Activated naive CD8-positive, alpha-beta T cell treated with anti-CD3 and anti-CD28 coated beads, Interleukin-2, amount 50 U/mL, for 24 hours (primary cell): ENCODE measurements at regions not wholly inside any gene's neighbourhood (a gene's known extent, or its start where the extent isn't known, plus 50 kb on each side); places are given as distances from the start of the nearest gene placed in this dataset.

Experiments
- ATAC-seq: fragments of 150-1000 bp; cut with Tn5 transposase; one replicate; pipeline ENCODE4 v1.10.0; 2021
- DNase-seq: peaks from one replicate; pipeline ENCODE4 v3.0.0; 2021
- H3K27ac Mint-ChIP-seq: one replicate; pipeline ENCODE4 v1.8.0; 2021; ENCODE audit warnings: mild to moderate bottlenecking, mixed read lengths
- H3K27me3 Mint-ChIP-seq: one replicate; pipeline ENCODE4 v1.8.0; 2021; ENCODE audit warnings: mixed read lengths
- H3K36me3 Mint-ChIP-seq: one replicate; pipeline ENCODE4 v1.8.0; 2021; ENCODE audit warnings: low read depth, mixed read lengths
- H3K4me1 Mint-ChIP-seq: one replicate; pipeline ENCODE4 v1.8.0; 2021; ENCODE audit warnings: mixed read lengths
- H3K4me3 Mint-ChIP-seq: one replicate; pipeline ENCODE4 v1.8.0; 2021; ENCODE audit warnings: mild to moderate bottlenecking, moderate library complexity, mixed read lengths
- H3K9me3 Mint-ChIP-seq: one replicate; pipeline ENCODE4 v1.8.0; 2021; ENCODE audit warnings: mixed read lengths

DNA sequence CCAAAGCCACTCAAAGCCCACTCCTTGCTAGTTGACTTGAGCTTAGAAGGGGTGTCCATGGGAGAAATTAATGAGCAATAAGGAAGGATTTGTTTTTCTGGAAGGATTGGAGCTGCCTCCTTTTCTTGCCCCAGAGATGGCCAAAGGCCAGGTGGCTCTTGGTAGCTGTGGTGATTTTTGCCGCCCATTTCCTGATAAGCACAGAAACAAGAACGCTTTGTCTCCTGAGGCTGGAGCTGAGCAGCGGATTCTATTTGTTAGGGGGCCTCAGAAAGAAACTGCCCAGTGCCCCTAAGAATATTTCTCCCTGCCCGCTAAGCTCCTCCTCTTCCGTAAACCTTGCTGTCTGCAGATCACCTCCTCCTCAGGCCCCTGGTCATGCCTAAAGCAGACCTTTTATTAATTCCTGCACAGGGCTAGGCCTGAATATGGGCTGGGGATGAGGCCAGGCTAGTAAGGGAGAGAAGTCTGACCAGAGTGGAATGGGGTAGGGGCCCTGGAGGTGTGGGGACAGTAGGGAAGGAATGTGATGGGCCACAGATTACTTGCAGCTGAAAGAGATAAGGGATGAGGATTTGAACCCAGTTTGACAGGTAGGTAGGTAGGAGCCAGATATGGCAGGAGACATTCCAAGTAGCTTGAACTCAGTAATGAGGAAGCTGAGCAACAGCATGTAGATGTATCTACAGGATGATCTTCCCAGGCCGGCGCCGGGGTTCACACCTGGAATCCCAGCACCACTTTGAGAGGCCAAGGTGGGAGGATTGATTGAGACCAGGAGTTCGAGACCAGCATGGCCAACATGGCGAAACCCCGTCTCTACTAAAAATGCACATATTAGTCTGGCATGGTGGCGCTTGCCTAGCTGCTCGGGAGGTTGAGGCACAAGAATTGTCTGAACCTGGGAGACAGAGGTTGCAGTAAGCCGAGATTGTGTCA lies 71.2 kb upstream of the NAA20 start:
- no peak for ATAC-seq

DNA sequence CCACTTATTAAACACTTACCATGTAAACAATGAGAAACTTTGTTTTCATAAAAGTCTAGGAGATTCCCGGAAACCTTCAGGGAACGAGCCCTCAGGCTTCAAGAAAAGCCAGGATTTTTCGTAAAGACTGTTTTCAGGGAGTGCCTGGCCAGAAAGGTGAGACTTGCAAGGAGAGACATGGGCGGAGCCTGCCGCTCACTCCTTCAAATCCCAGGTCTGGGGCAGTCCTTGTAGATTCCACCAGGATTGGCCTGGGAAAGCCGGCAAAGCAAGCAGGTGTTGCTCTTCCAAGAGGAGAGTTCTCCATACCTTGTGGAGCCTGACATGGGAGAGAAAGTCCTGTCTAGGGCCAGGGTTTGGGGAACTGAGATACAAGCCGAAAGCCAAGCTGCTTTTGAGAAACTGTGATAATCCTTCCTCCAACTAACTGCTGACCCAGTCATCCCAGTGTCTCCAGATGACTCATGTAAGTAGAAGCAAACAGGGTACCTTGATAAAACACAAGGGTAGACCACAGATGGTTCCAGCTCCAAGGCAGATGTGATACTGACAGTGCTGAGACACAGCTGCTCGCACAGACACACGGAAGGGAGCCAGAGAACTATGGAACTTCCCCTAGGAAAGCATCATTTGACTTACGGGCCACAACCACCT lies 69.4 kb upstream of the NAA20 start:
- no peaks in the 10 kb centered on the region for H3K9me3 Mint-ChIP-seq
- peak; percentile 42 for ATAC-seq
- H3K4me3 Mint-ChIP-seq: no peak overlapping the region
- no peak overlapping the region for H3K27ac Mint-ChIP-seq
- H3K4me1 Mint-ChIP-seq: peaks cover 24% of the 10 kb centered on the region
- DNase-seq: no peak
- H3K36me3 Mint-ChIP-seq: no peaks in the 10 kb centered on the region
- peaks cover 11% of the 10 kb centered on the region for H3K27me3 Mint-ChIP-seq

More for the DNA sequence above, 71.2 kb upstream of the NAA20 start:
- Mint-ChIP-seq H3K36me3 (no peaks in the 10 kb centered on the region), H3K27ac (no peak overlapping the region), H3K4me1 (peaks cover 21% of the 10 kb centered on the region), H3K9me3 (no peaks in the 10 kb centered on the region), H3K4me3 (no peak overlapping the region), H3K27me3 (peaks cover 16% of the 10 kb centered on the region)
- DNase-seq: no peak

DNA sequence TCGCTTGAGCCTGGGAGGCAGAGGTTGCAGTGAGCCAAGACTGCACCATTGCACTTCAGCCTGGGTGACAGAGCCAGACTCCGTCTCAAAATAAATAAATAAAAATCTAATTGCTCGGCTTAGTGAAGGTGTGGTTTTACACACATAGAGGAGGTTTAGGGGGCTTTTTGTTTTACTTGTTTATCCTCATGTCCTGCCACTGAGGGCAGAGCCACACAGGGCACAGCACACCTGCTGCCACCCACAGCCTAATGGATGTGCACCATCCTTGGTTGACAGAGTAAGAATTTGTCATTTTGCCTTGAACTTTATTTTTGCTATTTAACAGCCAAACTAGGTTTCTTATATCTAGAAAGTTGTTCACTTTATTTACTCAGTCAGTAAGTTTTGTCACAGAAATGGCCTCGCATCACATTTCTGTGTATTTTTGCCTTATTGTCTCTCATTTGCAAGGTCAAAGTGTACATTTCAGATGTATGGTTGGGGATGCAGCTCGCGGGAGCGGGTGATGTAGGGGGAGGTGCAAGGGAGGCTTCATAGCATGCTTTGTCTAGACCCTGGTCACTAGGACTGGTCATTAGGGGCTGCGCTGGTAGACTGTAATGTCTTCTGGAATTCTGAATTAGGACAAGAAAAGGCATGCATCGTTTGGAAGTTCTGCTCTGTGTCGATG lies 67.8 kb upstream of the NAA20 start:
- no peak overlapping the region for H3K4me3 Mint-ChIP-seq

DNA sequence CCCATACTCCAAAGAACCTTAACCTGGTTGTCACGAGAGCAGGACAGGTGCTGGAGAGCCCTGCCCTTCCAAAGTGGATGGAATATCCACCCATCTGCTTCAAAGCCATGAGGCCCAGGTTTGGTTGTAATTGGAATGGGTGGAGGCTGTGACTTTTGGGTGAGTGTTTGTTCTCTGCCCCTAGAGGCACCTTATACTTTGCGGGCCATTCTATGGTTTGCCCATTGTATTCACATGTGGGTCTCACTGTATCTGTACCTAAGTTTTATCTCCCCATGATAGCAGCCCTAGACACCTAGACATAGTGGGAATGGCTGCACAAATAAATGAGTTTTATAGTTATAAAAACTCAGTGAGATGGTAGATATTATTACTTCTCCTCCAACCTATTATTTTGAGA lies 67.1 kb upstream of the NAA20 start:
- Mint-ChIP-seq H3K9me3 (no peaks in the 10 kb centered on the region), H3K27me3 (peaks cover 8% of the 10 kb centered on the region), H3K4me1 (peaks cover 16% of the 10 kb centered on the region), H3K4me3 (no peak overlapping the region), H3K27ac (no peak overlapping the region), H3K36me3 (no peaks in the 10 kb centered on the region)
- ATAC-seq (no peak), DNase-seq (no peak)

More for the DNA sequence above, 67.8 kb upstream of the NAA20 start:
- Mint-ChIP-seq H3K36me3 (no peaks in the 10 kb centered on the region), H3K27me3 (peaks cover 8% of the 10 kb centered on the region), H3K27ac (no peak overlapping the region), H3K9me3 (no peaks in the 10 kb centered on the region), H3K4me1 (peaks cover 23% of the 10 kb centered on the region)
- DNase-seq: no peak
- ATAC-seq: no peak

DNA sequence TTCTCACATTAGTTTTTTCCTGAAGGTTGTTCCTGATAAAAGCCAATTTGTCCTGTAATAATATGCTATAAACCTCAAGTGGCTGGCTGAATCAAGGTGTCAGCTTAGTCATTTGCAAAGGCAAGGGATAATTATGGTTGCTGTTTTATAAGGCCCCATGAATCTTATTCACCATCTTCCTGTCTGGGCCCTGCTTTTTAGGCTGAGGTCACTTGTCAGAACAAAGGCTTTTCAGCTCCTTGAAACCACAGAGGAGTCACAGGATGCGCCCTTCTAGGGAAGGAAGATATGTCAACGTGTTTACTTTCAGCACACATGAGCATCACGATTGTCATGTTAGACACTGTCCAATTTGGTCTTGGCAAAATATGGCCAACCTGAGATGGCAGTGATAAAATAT lies 64.8 kb upstream of the NAA20 start:
- no peak overlapping the region for H3K4me3 Mint-ChIP-seq
- no peaks in the 10 kb centered on the region for H3K27me3 Mint-ChIP-seq
- H3K9me3 Mint-ChIP-seq: no peaks in the 10 kb centered on the region
- DNase-seq (no peak), ATAC-seq (peak; percentile 31)
- peaks cover 8% of the 10 kb centered on the region for H3K4me1 Mint-ChIP-seq
- no peaks in the 10 kb centered on the region for H3K36me3 Mint-ChIP-seq
- no peak overlapping the region for H3K27ac Mint-ChIP-seq

DNA sequence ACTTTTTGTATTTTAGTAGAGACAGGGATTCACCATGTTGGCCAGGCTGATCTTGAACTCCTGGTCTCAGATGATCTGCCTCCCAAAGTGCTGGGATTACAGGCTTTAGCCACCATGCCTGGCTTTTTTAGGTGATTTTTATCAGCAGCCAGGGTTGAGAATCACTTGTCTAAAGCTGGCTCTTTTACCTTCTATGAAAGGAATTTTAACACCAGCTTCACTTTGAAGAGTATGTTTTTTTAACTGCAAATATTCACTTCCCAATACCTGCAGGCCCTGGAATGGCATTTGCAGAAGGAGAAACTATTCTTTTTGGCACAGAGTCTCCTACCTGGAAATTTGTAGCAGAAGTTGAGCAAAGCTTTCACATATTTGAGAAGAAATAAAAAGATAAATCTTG lies 63.6 kb upstream of the NAA20 start:
- H3K4me3 Mint-ChIP-seq: no peak overlapping the region
- DNase-seq: no peak
- no peaks in the 10 kb centered on the region for H3K27me3 Mint-ChIP-seq
- H3K9me3 Mint-ChIP-seq: no peaks in the 10 kb centered on the region
- peaks cover 6% of the 10 kb centered on the region for H3K4me1 Mint-ChIP-seq
- H3K27ac Mint-ChIP-seq: no peak overlapping the region
- ATAC-seq: no peak
- H3K36me3 Mint-ChIP-seq: no peaks in the 10 kb centered on the region

DNA sequence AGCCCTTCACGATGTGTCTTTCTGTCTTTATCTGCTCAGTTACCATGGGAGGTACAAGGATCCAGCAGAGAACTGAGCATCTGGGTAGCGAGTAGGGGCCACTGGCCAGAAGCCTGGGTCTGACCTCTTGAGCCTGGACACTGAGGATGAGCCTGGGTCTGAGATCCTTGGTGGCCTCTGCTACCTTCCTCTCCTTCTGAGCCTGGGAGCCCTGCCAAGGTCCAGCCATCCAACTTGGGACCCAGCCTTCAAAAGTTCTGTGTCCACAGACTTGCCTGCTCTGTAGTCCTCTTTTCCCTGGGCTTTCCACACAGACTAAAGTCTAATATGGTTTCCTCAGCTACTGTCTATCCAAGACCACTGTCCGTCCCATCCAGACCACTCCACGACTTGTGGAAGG lies 60.2 kb upstream of the NAA20 start:
- peaks cover 6% of the 10 kb centered on the region for H3K4me1 Mint-ChIP-seq
- no peak overlapping the region for H3K4me3 Mint-ChIP-seq
- no peaks in the 10 kb centered on the region for H3K27me3 Mint-ChIP-seq
- H3K9me3 Mint-ChIP-seq: no peaks in the 10 kb centered on the region
- no peaks in the 10 kb centered on the region for H3K36me3 Mint-ChIP-seq
- DNase-seq (no peak), ATAC-seq (no peak)
- H3K27ac Mint-ChIP-seq: no peak overlapping the region

DNA sequence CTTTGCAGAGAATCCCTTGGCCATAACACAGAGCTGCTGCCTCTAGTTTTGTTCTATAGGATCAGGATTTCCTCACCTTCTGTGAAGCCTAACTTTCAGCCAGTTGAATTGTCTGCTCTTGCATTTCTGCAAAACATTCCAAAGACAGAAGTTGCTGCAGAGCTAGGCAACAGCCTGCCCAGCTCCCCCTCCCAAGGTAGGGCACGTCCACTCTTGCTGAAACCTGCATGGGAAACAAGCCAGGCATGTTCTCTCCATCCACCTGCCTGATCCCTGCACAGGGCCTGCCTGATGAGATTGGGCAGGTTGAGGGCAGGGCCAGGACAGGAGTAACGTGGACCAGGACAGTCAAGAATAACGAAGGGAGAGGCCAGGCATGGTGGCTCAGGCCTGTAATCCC lies 58.9 kb upstream of the NAA20 start:
- no peaks in the 10 kb centered on the region for H3K27me3 Mint-ChIP-seq
- H3K4me3 Mint-ChIP-seq: no peak overlapping the region
- H3K36me3 Mint-ChIP-seq: no peaks in the 10 kb centered on the region
- H3K4me1 Mint-ChIP-seq: no peaks in the 10 kb centered on the region
- H3K9me3 Mint-ChIP-seq: no peaks in the 10 kb centered on the region
- ATAC-seq (no peak), DNase-seq (no peak)
- H3K27ac Mint-ChIP-seq: no peak overlapping the region

DNA sequence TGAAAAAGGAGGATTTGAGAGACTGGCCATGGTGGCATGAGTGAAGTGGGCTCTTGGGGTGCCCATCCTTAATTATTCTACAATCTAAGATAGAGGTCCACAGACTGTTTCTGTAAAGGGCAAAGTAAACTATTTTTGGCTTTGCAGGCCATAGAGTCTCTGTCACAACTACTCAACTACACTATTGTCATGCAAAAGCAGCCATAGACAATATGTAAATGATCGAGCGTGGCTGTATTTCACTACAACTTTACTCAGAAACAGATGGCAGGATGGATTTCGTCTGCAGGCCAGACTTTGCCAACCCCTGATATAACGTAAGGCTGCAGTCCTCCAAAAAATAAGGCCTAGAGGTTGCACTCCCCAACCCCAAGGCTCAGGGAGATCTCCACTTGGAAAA lies 58.2 kb upstream of the NAA20 start:
- Mint-ChIP-seq H3K27ac (no peak overlapping the region), H3K4me1 (no peaks in the 10 kb centered on the region), H3K4me3 (no peak overlapping the region), H3K27me3 (no peaks in the 10 kb centered on the region), H3K36me3 (no peaks in the 10 kb centered on the region), H3K9me3 (no peaks in the 10 kb centered on the region)
- no peak for ATAC-seq
- DNase-seq: no peak

DNA sequence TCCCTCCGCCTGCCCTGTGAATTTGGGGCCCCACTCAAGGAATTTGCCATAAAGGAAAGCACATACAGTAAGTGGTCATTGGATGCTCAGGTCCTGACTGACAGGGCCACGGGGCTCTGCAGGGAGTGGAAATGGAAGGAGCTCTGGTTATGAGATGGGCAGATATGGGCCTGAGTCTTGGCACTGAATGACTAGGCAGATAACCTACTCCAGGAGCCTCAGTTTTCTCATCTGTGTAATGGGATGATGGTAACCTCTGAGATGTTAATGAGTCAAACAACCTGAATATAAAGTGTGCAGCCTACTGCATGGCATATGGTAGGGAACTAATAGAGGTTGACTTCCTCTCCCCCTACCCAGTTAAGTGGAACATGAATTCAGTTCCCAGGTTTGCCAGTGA lies 56.4 kb upstream of the NAA20 start:
- ATAC-seq: no peak
- no peak for DNase-seq
- Mint-ChIP-seq H3K27me3 (no peaks in the 10 kb centered on the region), H3K36me3 (no peaks in the 10 kb centered on the region), H3K27ac (no peak overlapping the region), H3K4me3 (no peak overlapping the region), H3K4me1 (no peaks in the 10 kb centered on the region), H3K9me3 (no peaks in the 10 kb centered on the region)

DNA sequence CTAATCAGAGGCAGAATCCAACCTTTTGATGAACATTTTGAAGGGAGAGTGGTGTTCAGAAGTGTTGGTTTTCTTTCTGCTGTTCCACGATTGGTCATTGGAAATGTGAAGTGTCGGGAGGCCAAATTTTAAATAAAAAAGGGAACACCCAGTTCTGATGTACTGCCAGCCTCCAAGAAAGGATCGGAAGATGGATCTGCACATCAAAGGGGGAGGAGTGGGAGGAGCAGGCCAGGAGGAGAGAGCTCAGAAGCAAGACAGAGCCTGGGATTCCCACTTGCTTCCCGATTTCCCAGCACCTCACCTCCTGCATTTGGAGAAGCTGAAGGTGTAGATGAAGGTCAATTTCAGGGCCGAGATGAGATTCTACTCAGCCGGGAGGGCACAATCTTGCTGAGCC lies 55.9 kb upstream of the NAA20 start:
- no peak overlapping the region for H3K27ac Mint-ChIP-seq
- H3K27me3 Mint-ChIP-seq: no peaks in the 10 kb centered on the region
- no peak overlapping the region for H3K4me3 Mint-ChIP-seq
- no peaks in the 10 kb centered on the region for H3K36me3 Mint-ChIP-seq
- no peaks in the 10 kb centered on the region for H3K9me3 Mint-ChIP-seq
- DNase-seq: no peak
- H3K4me1 Mint-ChIP-seq: no peaks in the 10 kb centered on the region
- ATAC-seq: no peak

DNA sequence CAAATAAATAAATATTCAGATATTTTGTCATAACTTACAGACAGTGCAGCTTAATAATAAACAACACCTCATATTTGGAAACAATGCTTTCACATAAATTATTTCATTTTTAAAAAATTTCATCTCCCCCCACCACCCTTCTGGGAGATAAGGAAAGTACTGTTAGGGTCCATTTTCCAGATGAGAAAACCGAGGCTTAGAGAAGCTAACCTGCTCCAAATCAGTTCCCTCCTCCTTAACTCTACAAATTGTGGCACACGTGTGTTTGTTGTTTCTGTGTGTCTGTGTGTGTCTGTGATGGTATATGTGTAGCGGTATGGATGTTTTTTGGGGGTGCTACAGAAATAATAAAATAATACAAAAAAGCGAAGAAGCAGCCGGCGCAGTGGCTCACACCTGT lies 54.2 kb upstream of the NAA20 start:
- no peak for DNase-seq
- peaks cover under 1% of the 10 kb centered on the region for H3K4me1 Mint-ChIP-seq
- no peaks in the 10 kb centered on the region for H3K36me3 Mint-ChIP-seq
- no peak overlapping the region for H3K27ac Mint-ChIP-seq
- no peak overlapping the region for H3K4me3 Mint-ChIP-seq
- no peaks in the 10 kb centered on the region for H3K27me3 Mint-ChIP-seq
- ATAC-seq: no peak
- no peaks in the 10 kb centered on the region for H3K9me3 Mint-ChIP-seq

DNA sequence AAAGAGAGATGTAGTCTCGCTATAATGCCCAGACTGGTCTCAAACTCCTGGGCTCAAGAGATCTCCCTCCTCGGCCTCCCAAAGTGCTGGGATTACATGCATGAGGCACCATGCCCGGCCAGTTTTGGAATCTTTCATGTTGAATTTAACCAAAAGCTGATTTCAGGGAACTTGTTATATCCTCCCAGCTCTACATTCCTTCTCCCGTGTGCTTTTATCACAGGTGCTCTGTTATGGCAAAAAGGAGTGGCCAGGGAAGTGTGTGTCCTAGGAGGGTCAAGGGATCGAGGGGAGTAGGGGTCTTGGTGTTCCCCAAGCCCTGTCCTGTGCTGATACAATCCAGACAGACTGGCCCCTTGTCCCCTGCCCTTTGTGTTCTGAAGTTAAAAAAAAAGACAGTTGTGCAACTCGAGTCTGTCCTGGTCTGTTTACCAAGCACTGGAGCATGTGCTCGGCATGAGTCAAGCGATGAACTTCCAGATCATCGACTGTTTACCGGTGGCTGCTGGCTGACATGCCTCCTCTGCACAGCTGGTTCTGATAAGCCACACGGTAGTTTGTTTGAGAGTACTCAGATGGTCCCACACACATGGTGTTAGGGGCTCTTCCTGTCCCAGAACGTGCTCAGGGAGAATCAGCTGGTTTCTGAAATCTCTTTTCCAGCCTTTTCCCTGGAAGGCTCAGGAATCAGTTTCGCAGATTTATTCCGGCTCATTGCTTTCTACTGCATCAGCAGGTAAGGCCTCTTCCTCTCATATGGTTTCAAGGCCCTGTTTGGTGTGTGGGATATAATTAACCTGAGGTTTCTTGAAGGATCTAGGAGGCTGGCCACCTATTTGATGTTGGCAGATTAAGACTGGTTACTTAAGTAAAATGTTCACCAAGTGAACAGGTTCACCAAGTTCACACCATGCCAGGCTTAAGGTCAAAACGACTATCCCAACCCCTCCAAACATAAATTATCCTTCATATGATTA lies 52.6 kb upstream of the NAA20 start:
- Mint-ChIP-seq H3K4me3 (no peak overlapping the region), H3K4me1 (peaks cover 12% of the 10 kb centered on the region), H3K27ac (no peak overlapping the region), H3K9me3 (no peaks in the 10 kb centered on the region), H3K27me3 (no peaks in the 10 kb centered on the region), H3K36me3 (no peaks in the 10 kb centered on the region)
- ATAC-seq: no peak
- no peak for DNase-seq

DNA sequence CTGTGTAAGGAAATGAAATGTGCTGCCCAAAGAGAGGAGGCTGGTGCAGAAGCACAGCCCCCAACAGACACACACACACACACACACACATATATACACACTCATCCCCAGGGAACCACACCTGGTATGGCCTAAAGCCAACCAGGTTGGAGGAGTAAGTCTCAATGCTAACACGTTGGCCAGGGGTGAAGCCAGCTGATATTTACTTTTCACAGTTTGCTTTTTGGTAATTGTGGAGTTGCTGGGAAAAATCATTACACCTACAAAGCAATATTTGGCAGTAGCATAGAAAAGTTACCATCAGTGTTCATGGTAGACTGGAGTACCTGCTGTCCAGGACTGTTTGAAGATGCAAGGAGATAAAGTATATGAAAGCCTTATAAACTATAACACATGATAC lies 50.3 kb upstream of the NAA20 start:
- Mint-ChIP-seq H3K4me1 (peaks cover 12% of the 10 kb centered on the region), H3K36me3 (no peaks in the 10 kb centered on the region), H3K4me3 (no peak overlapping the region), H3K27me3 (no peaks in the 10 kb centered on the region), H3K27ac (no peak overlapping the region), H3K9me3 (no peaks in the 10 kb centered on the region)
- ATAC-seq: no peak
- DNase-seq: no peak
